Urothelium cell line (cell line): ENCODE measurements at regions not wholly inside any gene's neighbourhood (a gene's known extent, or its start where the extent isn't known, plus 50 kb on each side); places are given as distances from the start of the nearest gene placed in this dataset.

ENCODE experiments used
- DNase-seq: peaks from one replicate; pipeline ENCODE4 v3.0.0; 2011; ENCODE audit warnings: low spot score, mixed read lengths
- FAIRE-seq: peaks from 2 replicates; lab custom pipeline; 2011; peaks lifted over from hg19 to GRCh38; lab: Jason Lieb, UNC

- DNase-seq (no peak), FAIRE-seq (no peak)
These were observed 188.3 kb downstream of the SLC24A2 start for GRCh38 chr9:19600538-19600937.

- DNase-seq (no peak), FAIRE-seq (no peak)
These were observed 189.9 kb downstream of the ACER2 start for GRCh38 chr9:19598722-19599121.

- FAIRE-seq (no peak), DNase-seq (no peak)
These were observed 188.4 kb downstream of the ACER2 start for GRCh38 chr9:19597176-19597575.

- DNase-seq (no peak), FAIRE-seq (no peak)
These were observed 186.2 kb downstream of the ACER2 start for GRCh38 chr9:19595003-19595402.

GRCh38 chr9:19587678-19588077, 178.9 kb downstream of the ACER2 start:
- FAIRE-seq (no peak), DNase-seq (no peak)

- FAIRE-seq: no peak
- no peak for DNase-seq
These were observed 175.1 kb downstream of the ACER2 start for GRCh38 chr9:19583890-19584289.

- DNase-seq (no peak), FAIRE-seq (no peak)
These were observed 168.6 kb downstream of the ACER2 start for GRCh38 chr9:19577411-19577810.

- FAIRE-seq (no peak), DNase-seq (no peak)
These were observed 160.1 kb downstream of the ACER2 start for GRCh38 chr9:19568946-19569345.

GRCh38 chr9:19564396-19565061, 155.7 kb downstream of the ACER2 start:
- no peak for FAIRE-seq
- DNase-seq: no peak

- DNase-seq (no peak), FAIRE-seq (no peak)
These were observed 146.4 kb downstream of the ACER2 start for GRCh38 chr9:19555214-19555613.

- no peak for DNase-seq
- no peak for FAIRE-seq
These were observed 145.7 kb downstream of the ACER2 start for GRCh38 chr9:19554529-19554928.

- no peak for FAIRE-seq
- DNase-seq: no peak
These were observed 144.6 kb downstream of the ACER2 start for GRCh38 chr9:19553441-19553840.

- DNase-seq: no peak
- FAIRE-seq: no peak
These were observed 143.7 kb downstream of the ACER2 start for GRCh38 chr9:19552282-19553105.

GRCh38 chr9:19551124-19551929, 142.5 kb downstream of the ACER2 start:
- DNase-seq (no peak), FAIRE-seq (no peak)

- FAIRE-seq: no peak
- DNase-seq: no peak
These were observed 141.2 kb downstream of the ACER2 start for GRCh38 chr9:19550009-19550408.

GRCh38 chr9:19533373-19533772, 124.6 kb downstream of the ACER2 start:
- no peak for FAIRE-seq
- no peak for DNase-seq

- DNase-seq (no peak), FAIRE-seq (no peak)
These were observed 118.9 kb downstream of the ACER2 start for GRCh38 chr9:19527663-19528062.

- no peak for DNase-seq
- no peak for FAIRE-seq
These were observed 113.7 kb downstream of the ACER2 start for GRCh38 chr9:19522558-19522957.

GRCh38 chr9:19521205-19521604, 112.4 kb downstream of the ACER2 start:
- no peak for DNase-seq
- no peak for FAIRE-seq

GRCh38 chr9:19517202-19517942, 108.6 kb downstream of the ACER2 start:
- FAIRE-seq: no peak
- DNase-seq: no peak

- DNase-seq (no peak), FAIRE-seq (no peak)
These were observed 107.5 kb downstream of the ACER2 start for GRCh38 chr9:19516348-19516747.
